H1 (cell line): ENCODE measurements at regions not wholly inside any gene's neighbourhood (a gene's known extent, or its start where the extent isn't known, plus 50 kb on each side); places are given as distances from the start of the nearest gene placed in this dataset.

Experiments
- CTCF ChIA-PET: fragments of 300-600 bp; sonication (Branson Sonifier 250); formaldehyde crosslinking; loops from one replicate; lab custom pipeline; 2021; ENCODE audit not compliant: partially characterized antibody; lab: Charles Lee
- POLR2A ChIA-PET: fragments of 300-600 bp; sonication (Branson Sonifier 250); formaldehyde crosslinking; loops from one replicate; lab custom pipeline; 2021; ENCODE audit warnings: inconsistent platforms; ENCODE audit not compliant: partially characterized antibody; lab: Charles Lee
- DNase-seq, 2 experiments: peaks; one replicate each; pipeline versions ENCODE4 v3.0.0 to v3.0.0-alpha.2; 2010 to 2022; ENCODE audit warnings: low spot score in 2 of 2, low read depth in 1 of 2, mixed read lengths in 1 of 2
- FAIRE-seq: peaks from 2 replicates; lab custom pipeline; 2011; peaks lifted over from hg19 to GRCh38; lab: Jason Lieb, UNC
- H2AFZ ChIP-seq: 2 replicates; pipeline ENCODE4 v1.8.1; 2012; ENCODE audit warnings: low read length, inconsistent platforms
- H2AK5ac ChIP-seq: 2 replicates; pipeline ENCODE4 v1.6.1; 2013; ENCODE audit warnings: low read depth, low read length
- H2BK120ac ChIP-seq: replicated peaks from 2 replicates; pipeline ENCODE3; 2013; ENCODE audit warnings: low read depth, low read length, inconsistent platforms
- H2BK12ac ChIP-seq: 2 replicates; pipeline ENCODE4 v1.6.1; 2013; ENCODE audit warnings: low read depth, low read length
- H2BK15ac ChIP-seq: 2 replicates; pipeline ENCODE4 v1.6.1; 2013; ENCODE audit warnings: low read length
- H2BK20ac ChIP-seq: 2 replicates; pipeline ENCODE4 v1.6.1; 2013; ENCODE audit warnings: low read length
- H2BK5ac ChIP-seq: 2 replicates; pipeline ENCODE4 v1.6.1; 2013; ENCODE audit warnings: low read depth, low read length
- H3K14ac ChIP-seq: 2 replicates; pipeline ENCODE4 v1.6.1; 2013; ENCODE audit warnings: inconsistent platforms; ENCODE audit not compliant: insufficient read length
- H3K18ac ChIP-seq: 2 replicates; pipeline ENCODE4 v1.6.1; 2013; ENCODE audit warnings: low read length; ENCODE audit errors: extremely low read depth
- H3K23ac ChIP-seq: 2 replicates; pipeline ENCODE4 v1.6.1; 2013; ENCODE audit warnings: inconsistent platforms; ENCODE audit not compliant: insufficient read length
- H3K23me2 ChIP-seq: 2 replicates; pipeline ENCODE4 v1.6.1; 2013; ENCODE audit warnings: low read depth, low read length
- H3K27ac ChIP-seq: 2 replicates; pipeline ENCODE4 v1.6.1; 2011; ENCODE audit warnings: low read depth, low read length, inconsistent platforms
- H3K27me3 ChIP-seq, 4 experiments: replicated peaks in 1 of 4; 1 replicate in 1 of 4; 2 replicates in 3 of 4; pipeline versions ENCODE4 v1.6.1 to v1.8.1; 2011 to 2013; ENCODE audit warnings: low read length in 3 of 4, mild to moderate bottlenecking in 3 of 4, inconsistent platforms in 2 of 4, mixed read lengths in 2 of 4, moderate library complexity in 1 of 4; ENCODE audit not compliant: control insufficient read depth in 3 of 4, insufficient read depth in 3 of 4; ENCODE audit errors: extremely low read depth in 1 of 4
- H3K36me3 ChIP-seq, 4 experiments: 2 replicates each; pipeline versions ENCODE4 v1.6.1 to v1.8.1; 2011 to 2013; ENCODE audit warnings: mild to moderate bottlenecking in 4 of 4, low read length in 3 of 4, moderate library complexity in 2 of 4, control low read depth in 1 of 4, inconsistent platforms in 1 of 4; ENCODE audit not compliant: insufficient read depth in 4 of 4, control insufficient read depth in 2 of 4
- H3K4ac ChIP-seq: replicated peaks from 2 replicates; pipeline ENCODE3; 2013; ENCODE audit warnings: low read length, low read depth, mixed read lengths, inconsistent platforms; ENCODE audit not compliant: insufficient read length
- H3K4me1 ChIP-seq, 4 experiments: replicated peaks in 1 of 4; 1 replicate in 1 of 4; 2 replicates in 3 of 4; pipeline versions ENCODE4 v1.6.1 to v1.8.1; 2011 to 2013; ENCODE audit warnings: low read length in 3 of 4, inconsistent platforms in 2 of 4, mixed read lengths in 1 of 4; ENCODE audit not compliant: insufficient read depth in 4 of 4, control insufficient read depth in 3 of 4
- H3K4me2 ChIP-seq, 2 experiments: 2 replicates each; pipeline versions ENCODE4 v1.6.1 to v1.8.1; 2011 to 2013; ENCODE audit warnings: low read depth in 2 of 2, low read length in 2 of 2, control low read depth in 1 of 2, inconsistent platforms in 1 of 2, mild to moderate bottlenecking in 1 of 2; ENCODE audit not compliant: insufficient read depth in 1 of 2
- H3K4me3 ChIP-seq, 4 experiments: fragments of 200-600, 300-600 bp in 1 of 4; sonication (generic), shearing (Covaris generic), sonication (Bioruptor Twin) in 1 of 4; 2 replicates each; pipeline versions ENCODE4 v1.5.1 to v1.8.1; 2011 to 2016; ENCODE audit warnings: low read length in 4 of 4, low read depth in 3 of 4, control low read depth in 2 of 4, inconsistent platforms in 2 of 4, mild to moderate bottlenecking in 2 of 4, mixed read lengths in 1 of 4, moderate library complexity in 1 of 4; ENCODE audit not compliant: insufficient read depth in 2 of 4; ENCODE audit errors: extremely low read depth in 1 of 4
- H3K56ac ChIP-seq: replicated peaks from 2 replicates; pipeline ENCODE3; 2013; ENCODE audit warnings: low read depth, mild to moderate bottlenecking, mixed read lengths, low read length, inconsistent platforms; ENCODE audit not compliant: insufficient read length
- H3K79me1 ChIP-seq: 2 replicates; pipeline ENCODE4 v1.6.1; 2013; ENCODE audit warnings: low read depth, low read length, control low read depth
- H3K79me2 ChIP-seq, 2 experiments: 2 replicates each; pipeline versions ENCODE4 v1.6.1 to v1.8.1; 2012 to 2013; ENCODE audit warnings: low read length in 2 of 2, mild to moderate bottlenecking in 2 of 2, inconsistent platforms in 1 of 2; ENCODE audit not compliant: insufficient read depth in 2 of 2, control insufficient read depth in 1 of 2
- H3K9ac ChIP-seq, 4 experiments: replicated peaks in 1 of 4; 1 replicate in 1 of 4; 2 replicates in 3 of 4; pipeline versions ENCODE4 v1.6.1 to v1.8.1; 2011 to 2013; ENCODE audit warnings: low read depth in 3 of 4, low read length in 3 of 4, control low read depth in 2 of 4, mild to moderate bottlenecking in 2 of 4, moderate library complexity in 2 of 4, inconsistent platforms in 1 of 4; ENCODE audit errors: extremely low read depth in 1 of 4
- H3K9me3 ChIP-seq, 2 experiments: 2 replicates each; pipeline versions ENCODE4 v1.6.1 to v1.8.1; 2012 to 2013; ENCODE audit warnings: mild to moderate bottlenecking in 2 of 2, moderate library complexity in 2 of 2, control low read depth in 1 of 2, inconsistent platforms in 1 of 2, low read depth in 1 of 2, low read length in 1 of 2, mixed read lengths in 1 of 2; ENCODE audit not compliant: insufficient read depth in 2 of 2
- H4K20me1 ChIP-seq, 2 experiments: replicated peaks in 1 of 2; 2 replicates each; pipeline versions ENCODE3 to v1.8.1; 2011 to 2013; ENCODE audit warnings: inconsistent platforms in 2 of 2, low read length in 2 of 2, mild to moderate bottlenecking in 1 of 2; ENCODE audit not compliant: insufficient read depth in 2 of 2, control insufficient read depth in 1 of 2
- H4K5ac ChIP-seq: 2 replicates; pipeline ENCODE4 v1.6.1; 2013; ENCODE audit warnings: low read length, low read depth, mixed read lengths, inconsistent platforms; ENCODE audit not compliant: insufficient read length
- H4K8ac ChIP-seq: 2 replicates; pipeline ENCODE4 v1.8.0; 2013; ENCODE audit warnings: mild to moderate bottlenecking, moderate library complexity, low read length, inconsistent platforms; ENCODE audit not compliant: insufficient read depth; ENCODE audit errors: extremely low read depth
- H4K91ac ChIP-seq: replicated peaks from 2 replicates; pipeline ENCODE3; 2013; ENCODE audit warnings: low read length, mixed read lengths, inconsistent platforms; ENCODE audit not compliant: insufficient read length
- HDAC2 ChIP-seq, 2 experiments: fragments of 300-600 bp in 1 of 2; sonication (generic) in 1 of 2; IDR thresholded peaks; 2 replicates each; pipeline ENCODE4 v1.6.1; 2011 to 2012; ENCODE audit warnings: low read depth in 2 of 2, low read length in 2 of 2, mild to moderate bottlenecking in 2 of 2, moderate library complexity in 2 of 2, borderline replicate concordance in 1 of 2, inconsistent platforms in 1 of 2
- RFX5 ChIP-seq: IDR thresholded peaks from 2 replicates; pipeline ENCODE4 v1.6.1; 2011; ENCODE audit warnings: low read depth, low read length, improper control_type of control experiment, borderline replicate concordance
- ZNF274 ChIP-seq: IDR thresholded peaks from 2 replicates; pipeline ENCODE4 v1.7.0; 2012; ENCODE audit warnings: low read length, borderline replicate concordance; ENCODE audit errors: extremely low read depth
- WGBS, 2 experiments: shearing (Covaris generic) in 1 of 2; methylation state at CpG; one replicate each; pipeline versions ENCODE4 v1.1.6 to v1.1.7; 2013 to 2015; ENCODE audit warnings: low lambda C conversion rate in 2 of 2, mixed read lengths in 2 of 2, inconsistent platforms in 1 of 2, low coverage in 1 of 2, missing lambda C conversion rate in 1 of 2; ENCODE audit not compliant: insufficient replicate concordance in 2 of 2, insufficient coverage in 1 of 2, insufficient read length in 1 of 2; ENCODE audit errors: extremely low coverage in 1 of 2, missing lambda C conversion rate in 1 of 2; 5-methylcytosine and 5-hydroxymethylcytosine counted together

DNA sequence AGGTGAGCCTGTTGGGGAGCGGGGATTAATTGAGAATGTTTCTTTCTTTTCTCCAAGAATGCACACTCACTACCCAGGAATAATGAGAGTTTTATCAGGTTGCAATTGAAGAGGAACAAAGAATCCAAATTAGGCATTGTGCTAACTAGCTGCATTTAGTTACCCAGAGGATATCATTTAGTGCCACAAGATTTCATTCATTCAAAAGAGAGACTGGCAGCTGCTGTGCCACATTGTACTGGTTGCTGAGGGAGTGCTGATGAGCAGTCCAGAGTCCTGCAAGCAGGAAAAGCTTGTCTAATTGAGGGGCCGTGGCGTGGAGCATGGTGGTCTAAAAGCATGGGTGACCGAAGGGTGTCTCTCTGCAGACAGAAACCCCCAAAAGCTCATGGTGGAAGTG, 97.6 kb downstream of the CTAGE1 start:
- no peak overlapping the region for H2AFZ ChIP-seq
- no peak overlapping the region for H3K9ac ChIP-seq
- H4K5ac ChIP-seq, result no peak overlapping the region
- H4K20me1 ChIP-seq, result no peaks in the 10 kb centered on the region
- ChIA-PET CTCF (interaction anchor here (1.0 to 2.3 kb wide), 4 partner anchors 11 to 392 kb away, joined by 3 to 7 read pairs (median 4); no protein-coding TSS in a partner anchor), POLR2A (no interaction called here)
- H3K9me3 ChIP-seq, result no peaks in the 10 kb centered on the region
- H3K23me2 ChIP-seq, result no peaks in the 10 kb centered on the region; the same call in 1 of the 2 replicates
- H3K4me3 ChIP-seq, result no peak overlapping the region
- no peak overlapping the region for H3K56ac ChIP-seq
- H3K4me1 ChIP-seq, result peaks cover 0 to 7% (median 3%) of the 10 kb centered on the region in 4 experiments; a peak in 6 of 7 replicates
- 70% methylated on average over 4 of the region's 4 CpGs; no CpG with 5 or more reads in 1 of the 2 experiments for WGBS, 2 experiments
- FAIRE-seq (no peak), DNase-seq (no peak)
- H3K18ac ChIP-seq, result no peak overlapping the region
- no peak overlapping the region for H4K8ac ChIP-seq
- H2AK5ac ChIP-seq, result no peak overlapping the region
- H3K36me3 ChIP-seq, result no peaks in the 10 kb centered on the region
- no peak overlapping the region for H3K4me2 ChIP-seq
- H3K79me2 ChIP-seq, result no peaks in the 10 kb centered on the region
- peaks cover 0 to 2% (median 0%) of the 10 kb centered on the region in 4 experiments; a peak in 3 of 7 replicates for H3K27me3 ChIP-seq
- H2BK5ac ChIP-seq, result no peak overlapping the region
- no peak overlapping the region for H2BK20ac ChIP-seq
- H3K23ac ChIP-seq, result no peak overlapping the region
- no peaks in the 10 kb centered on the region for H3K79me1 ChIP-seq
- H4K91ac ChIP-seq, result no peak overlapping the region
- H2BK12ac ChIP-seq, result no peak overlapping the region
- no peak overlapping the region for H2BK15ac ChIP-seq
- no peak overlapping the region for H3K27ac ChIP-seq
- no peak overlapping the region for H2BK120ac ChIP-seq
- no peak overlapping the region for H3K14ac ChIP-seq
- no peak overlapping the region for H3K4ac ChIP-seq
- no peak for TF ChIP-seq ZNF274
- no peak for TF ChIP-seq HDAC2 (IDR thresholded peaks at IDR 0.05; ENCODE audit: borderline replicate concordance in 1 of 2, low read depth in 2 of 2, low read length in 2 of 2)
- TF ChIP-seq RFX5, result no peak
